ENCODE measurements at regions not wholly inside any gene's neighbourhood (a gene's known extent, or its start where the extent isn't known, plus 50 kb on each side); places are given as distances from the start of the nearest gene placed in this dataset.
"Not testable (repeated sequence)": the region's sequence is repeated elsewhere in the genome, so short reads cannot be mapped to it uniquely, and the experiment has no call there.

GRCh38 chr16:51522902-51523301 is 371.8 kb upstream of the SALL1 start:
- no peaks in the 10 kb centered on the region for H3K9me3 ChIP-seq
- no peak for TF ChIP-seq CTCF (IDR thresholded peaks at IDR 0.05)
- no peaks in the 10 kb centered on the region for H3K4me1 ChIP-seq (ENCODE audit: control insufficient read depth in 1 of 2, insufficient read depth in 1 of 2, low read depth in 1 of 2, low read length in 1 of 2)
- H3K27ac ChIP-seq = no peak overlapping the region
- no peaks in the 10 kb centered on the region for H3K36me3 ChIP-seq
- H3K27me3 ChIP-seq = no peaks in the 10 kb centered on the region
- H3K4me3 ChIP-seq (ENCODE audit: low read depth in 1 of 2, low read length in 1 of 2) = no peak overlapping the region

- H3K36me3 ChIP-seq; H3K27me3 ChIP-seq; H3K4me3 ChIP-seq (ENCODE audit: low read depth in 1 of 2, low read length in 1 of 2); H3K27ac ChIP-seq; H3K4me1 ChIP-seq (ENCODE audit: control insufficient read depth in 1 of 2, insufficient read depth in 1 of 2, low read depth in 1 of 2, low read length in 1 of 2); H3K9me3 ChIP-seq: not testable (repeated sequence)
Observed at GRCh38 chr16:51516960-51517359, 365.9 kb upstream of the SALL1 start.

GRCh38 chr16:51510416-51510815 is 359.3 kb upstream of the SALL1 start:
- H3K4me3 ChIP-seq (ENCODE audit: low read depth in 1 of 2, low read length in 1 of 2) = no peak overlapping the region
- H3K27ac ChIP-seq = no peak overlapping the region
- H3K27me3 ChIP-seq = no peaks in the 10 kb centered on the region
- no peaks in the 10 kb centered on the region for H3K4me1 ChIP-seq (ENCODE audit: control insufficient read depth in 1 of 2, insufficient read depth in 1 of 2, low read depth in 1 of 2, low read length in 1 of 2)
- H3K9me3 ChIP-seq = no peaks in the 10 kb centered on the region
- no peaks in the 10 kb centered on the region for H3K36me3 ChIP-seq
- no peak for TF ChIP-seq CTCF (IDR thresholded peaks at IDR 0.05)

GRCh38 chr16:51509336-51509735 is 358.3 kb upstream of the SALL1 start:
- no peaks in the 10 kb centered on the region for H3K27me3 ChIP-seq
- H3K36me3 ChIP-seq = no peaks in the 10 kb centered on the region
- TF ChIP-seq CTCF (IDR thresholded peaks at IDR 0.05) = no peak
- no peaks in the 10 kb centered on the region for H3K9me3 ChIP-seq
- H3K27ac ChIP-seq = no peak overlapping the region
- no peak overlapping the region for H3K4me3 ChIP-seq (ENCODE audit: low read depth in 1 of 2, low read length in 1 of 2)
- H3K4me1 ChIP-seq (ENCODE audit: control insufficient read depth in 1 of 2, insufficient read depth in 1 of 2, low read depth in 1 of 2, low read length in 1 of 2) = no peaks in the 10 kb centered on the region

GRCh38 chr16:51508490-51509212 is 357.6 kb upstream of the SALL1 start:
- H3K27ac ChIP-seq = no peak overlapping the region
- no peak overlapping the region for H3K4me3 ChIP-seq (ENCODE audit: low read depth in 1 of 2, low read length in 1 of 2)
- no peaks in the 10 kb centered on the region for H3K27me3 ChIP-seq
- H3K4me1 ChIP-seq (ENCODE audit: control insufficient read depth in 1 of 2, insufficient read depth in 1 of 2, low read depth in 1 of 2, low read length in 1 of 2) = no peaks in the 10 kb centered on the region
- no peaks in the 10 kb centered on the region for H3K36me3 ChIP-seq
- no peak for TF ChIP-seq CTCF (IDR thresholded peaks at IDR 0.05)
- no peaks in the 10 kb centered on the region for H3K9me3 ChIP-seq

- Histone ChIP-seq H3K36me3 (no peaks in the 10 kb centered on the region), H3K4me3 (ENCODE audit: low read depth in 1 of 2, low read length in 1 of 2) (no peak overlapping the region), H3K27ac (no peak overlapping the region), H3K27me3 (no peaks in the 10 kb centered on the region), H3K9me3 (no peaks in the 10 kb centered on the region), H3K4me1 (ENCODE audit: control insufficient read depth in 1 of 2, insufficient read depth in 1 of 2, low read depth in 1 of 2, low read length in 1 of 2) (no peaks in the 10 kb centered on the region)
- no peak for TF ChIP-seq CTCF (IDR thresholded peaks at IDR 0.05)
Observed at GRCh38 chr16:51507286-51507685, 356.2 kb upstream of the SALL1 start.
